HG03196 (cell line): ENCODE measurements at regions not wholly inside any gene's neighbourhood (a gene's known extent, or its start where the extent isn't known, plus 50 kb on each side); places are given as distances from the start of the nearest gene placed in this dataset.

Experiments
- ATAC-seq: cut with Tn5 transposase; IDR thresholded peaks from one replicate; pipeline ENCODE4 v1.9.1; 2021; ENCODE audit not compliant: unreplicated experiment

- ATAC-seq, result no peak
These were observed 63.0 kb downstream of the NCOR2 start for GRCh38 chr12:124504273-124505000.

- ATAC-seq, result no peak
These were observed 64.1 kb downstream of the NCOR2 start for GRCh38 chr12:124503305-124503704.

- no peak for ATAC-seq
These were observed 65.0 kb downstream of the NCOR2 start for GRCh38 chr12:124502379-124502778.

GRCh38 chr12:124501827-124502226, 65.6 kb downstream of the NCOR2 start:
- no peak for ATAC-seq

- no peak for ATAC-seq
These were observed 66.3 kb downstream of the NCOR2 start for GRCh38 chr12:124501112-124501561.

GRCh38 chr12:124499898-124500244, 67.5 kb downstream of the NCOR2 start:
- ATAC-seq, result no peak

- no peak for ATAC-seq
These were observed 68.1 kb downstream of the NCOR2 start for GRCh38 chr12:124499190-124499753.

GRCh38 chr12:124498275-124499189, 68.9 kb downstream of the NCOR2 start:
- no peak for ATAC-seq

- no peak for ATAC-seq
These were observed 69.8 kb downstream of the NCOR2 start for GRCh38 chr12:124497658-124498057.

GRCh38 chr12:124497039-124497438, 70.4 kb downstream of the NCOR2 start:
- ATAC-seq, result no peak

- no peak for ATAC-seq
These were observed 70.8 kb downstream of the NCOR2 start for GRCh38 chr12:124496584-124496983.

GRCh38 chr12:124495194-124495983, 72.0 kb downstream of the NCOR2 start:
- no peak for ATAC-seq

GRCh38 chr12:124494751-124495129, 72.7 kb downstream of the NCOR2 start:
- no peak for ATAC-seq

- peak; percentile 89 for ATAC-seq
These were observed 73.3 kb downstream of the NCOR2 start for GRCh38 chr12:124493809-124494750.

GRCh38 chr12:124492879-124493808, 74.3 kb downstream of the NCOR2 start:
- no peak for ATAC-seq

- no peak for ATAC-seq
These were observed 75.5 kb downstream of the NCOR2 start for GRCh38 chr12:124491856-124492420.

- ATAC-seq, result no peak
These were observed 76.1 kb downstream of the NCOR2 start for GRCh38 chr12:124491310-124491709.

- no peak for ATAC-seq
These were observed 76.7 kb downstream of the NCOR2 start for GRCh38 chr12:124490584-124491305.
